GM23338 (cell line): ENCODE measurements at regions not wholly inside any gene's neighbourhood (a gene's known extent, or its start where the extent isn't known, plus 50 kb on each side); places are given as distances from the start of the nearest gene placed in this dataset.

Experiments
- ATAC-seq: fragments of 200-7000 bp; cut with Tn5 transposase; 3 replicates; pipeline ENCODE4 v1.9.1; 2020
- DNase-seq: peaks from one replicate; pipeline ENCODE4 v3.0.0-alpha.2; 2015; ENCODE audit warnings: low spot score
- H2AFZ ChIP-seq: fragments of 200-600 bp; sonication (generic); 2 replicates; pipeline ENCODE4 v1.8.0; 2016; ENCODE audit warnings: antibody characterized with exemption, mild to moderate bottlenecking, moderate library complexity
- H3F3A ChIP-seq: fragments of 200-600 bp; sonication (generic); replicated peaks from 2 replicates; pipeline ENCODE4 v1.8.0; 2017; ENCODE audit warnings: antibody characterized with exemption, mixed run types, low read depth
- H3K27ac ChIP-seq: fragments of 200-600 bp; sonication (generic); 2 replicates; pipeline ENCODE4 v1.6.1; 2016; ENCODE audit warnings: low read depth
- H3K27me3 ChIP-seq: fragments of 200-600 bp; sonication (generic); 2 replicates; pipeline ENCODE4 v1.8.0; 2016; ENCODE audit warnings: mild to moderate bottlenecking, mixed run types, moderate library complexity; ENCODE audit not compliant: insufficient read depth
- H3K36me3 ChIP-seq: fragments of 200-600 bp; sonication (generic); 2 replicates; pipeline ENCODE4 v1.8.0; 2016; ENCODE audit warnings: mild to moderate bottlenecking; ENCODE audit not compliant: insufficient read depth
- H3K4me1 ChIP-seq: fragments of 200-600 bp; sonication (generic); 2 replicates; pipeline ENCODE4 v1.8.0; 2016; ENCODE audit warnings: mild to moderate bottlenecking, moderate library complexity; ENCODE audit not compliant: insufficient read depth
- H3K4me2 ChIP-seq: fragments of 200-600 bp; sonication (generic); 2 replicates; pipeline ENCODE4 v1.7.1; 2017; ENCODE audit warnings: mixed run types
- H3K4me3 ChIP-seq: fragments of 200-600 bp; sonication (generic); 2 replicates; pipeline ENCODE4 v1.6.1; 2016; ENCODE audit warnings: mixed run types
- H3K79me2 ChIP-seq: fragments of 200-600 bp; sonication (generic); replicated peaks from 2 replicates; pipeline ENCODE4 v1.8.0; 2017; ENCODE audit warnings: mild to moderate bottlenecking; ENCODE audit not compliant: insufficient read depth
- H3K9me2 ChIP-seq: fragments of 200-600 bp; sonication (generic); 2 replicates; pipeline ENCODE4 v1.8.0; 2017; ENCODE audit not compliant: insufficient read depth
- H4K20me1 ChIP-seq: fragments of 200-600 bp; sonication (generic); replicated peaks from 2 replicates; pipeline ENCODE4 v1.8.0; 2017; ENCODE audit warnings: mild to moderate bottlenecking; ENCODE audit not compliant: insufficient read depth
- H3K27ac Mint-ChIP-seq: 2 replicates; pipeline ENCODE4 v1.8.0; 2020; ENCODE audit warnings: inconsistent platforms, mild to moderate bottlenecking, moderate library complexity, mixed read lengths
- H3K27me3 Mint-ChIP-seq: 3 replicates; pipeline ENCODE4 v1.8.0; 2022; ENCODE audit warnings: low read depth, mild to moderate bottlenecking, moderate library complexity, mixed read lengths, inconsistent platforms; ENCODE audit not compliant: insufficient read depth, poor library complexity
- H3K36me3 Mint-ChIP-seq: 3 replicates; pipeline ENCODE4 v1.8.0; 2021; ENCODE audit warnings: low read depth, mild to moderate bottlenecking, inconsistent platforms, moderate library complexity, mixed read lengths
- H3K4me1 Mint-ChIP-seq: 3 replicates; pipeline ENCODE4 v1.8.0; 2020; ENCODE audit warnings: mild to moderate bottlenecking, inconsistent platforms, mixed read lengths
- H3K4me3 Mint-ChIP-seq: 3 replicates; pipeline ENCODE4 v1.8.0; 2021; ENCODE audit warnings: moderate library complexity, mild to moderate bottlenecking, inconsistent platforms, mixed read lengths
- H3K9me3 Mint-ChIP-seq: 3 replicates; pipeline ENCODE4 v1.8.0; 2020; ENCODE audit warnings: moderate library complexity, mild to moderate bottlenecking, inconsistent platforms, mixed read lengths
- CREB1 ChIP-seq: fragments of 250-450 bp; sonication (Bioruptor Pico); IDR thresholded peaks from 2 replicates; pipeline ENCODE4 v1.5.0; 2020; ENCODE audit warnings: low read depth, mild to moderate bottlenecking, moderate library complexity
- CTCF ChIP-seq, 2 experiments: fragments of 200-600 bp in 1 of 2; sonication (generic) in 1 of 2; conservative IDR thresholded peaks; 2 replicates each; pipeline versions ENCODE4 v1.5.1 to v1.6.1; 2016 to 2017; ENCODE audit warnings: antibody characterized with exemption in 2 of 2, low read depth in 2 of 2, mild to moderate bottlenecking in 2 of 2, moderate library complexity in 1 of 2
- ETS1 ChIP-seq: IDR thresholded peaks from 2 replicates; pipeline ENCODE4 v1.6.1; 2016; ENCODE audit warnings: antibody characterized with exemption
- EZH2 ChIP-seq: fragments of 200-600 bp; sonication (generic); IDR thresholded peaks from one replicate; pipeline ENCODE4 v1.8.0; 2017; ENCODE audit warnings: antibody characterized with exemption, mild to moderate bottlenecking, low read depth; ENCODE audit not compliant: unreplicated experiment
- EZH2phosphoT487 ChIP-seq: fragments of 200-600 bp; sonication (generic); IDR thresholded peaks from one replicate; pipeline ENCODE4 v1.8.1; 2018; ENCODE audit warnings: antibody characterized with exemption; ENCODE audit not compliant: unreplicated experiment
- JUNB ChIP-seq: IDR thresholded peaks from one replicate; pipeline ENCODE4 v1.6.1; 2016; ENCODE audit warnings: antibody characterized with exemption; ENCODE audit not compliant: unreplicated experiment
- NANOG ChIP-seq: IDR thresholded peaks from 2 replicates; pipeline ENCODE4 v1.6.1; 2016; ENCODE audit warnings: antibody characterized with exemption, borderline replicate concordance
- POLR2AphosphoS5 ChIP-seq: IDR thresholded peaks from 2 replicates; pipeline ENCODE4 v1.6.1; 2016; ENCODE audit warnings: antibody characterized with exemption, low read depth
- REST ChIP-seq: IDR thresholded peaks from one replicate; pipeline ENCODE4 v1.6.1; 2018; ENCODE audit warnings: antibody characterized with exemption; ENCODE audit not compliant: unreplicated experiment
- STAT1 ChIP-seq: IDR thresholded peaks from one replicate; pipeline ENCODE4 v1.6.1; 2016; ENCODE audit warnings: antibody characterized with exemption; ENCODE audit not compliant: unreplicated experiment
- ZNF114 ChIP-seq: fragments of 250-450 bp; sonication (Bioruptor Pico); IDR thresholded peaks from 2 replicates; pipeline ENCODE4 v1.5.0; 2020; ENCODE audit warnings: mild to moderate bottlenecking, moderate library complexity
- ZNF331 ChIP-seq: fragments of 250-450 bp; sonication (Bioruptor Pico); IDR thresholded peaks from 2 replicates; pipeline ENCODE4 v1.5.0; 2020; ENCODE audit warnings: low read depth, mild to moderate bottlenecking, moderate library complexity
- TF ChIP-seq, protein P1 (sequence below): fragments of 250-450 bp; sonication (Bioruptor Pico); IDR thresholded peaks from 2 replicates; pipeline ENCODE4 v1.5.0; 2020; ENCODE audit warnings: mild to moderate bottlenecking, moderate library complexity

- Mint-ChIP-seq H3K9me3 (peaks cover 22% of the 10 kb centered on the region; the same call in 2 of the 3 replicates), H3K4me1 (peaks cover 8% of the 10 kb centered on the region), H3K36me3 (peaks cover 12% of the 10 kb centered on the region), H3K27me3 (peaks cover 14% of the 10 kb centered on the region), H3K4me3 (no peak overlapping the region; the same call in 2 of the 3 replicates), H3K27ac (no peak overlapping the region)
- H3K27ac ChIP-seq: no peak overlapping the region
- no peaks in the 10 kb centered on the region for H4K20me1 ChIP-seq
- no peaks in the 10 kb centered on the region for H3F3A ChIP-seq
- peaks cover 6% of the 10 kb centered on the region; the same call in 1 of the 2 replicates for H3K9me2 ChIP-seq
- no peaks in the 10 kb centered on the region for H3K36me3 ChIP-seq
- ATAC-seq (no peak), DNase-seq (no peak)
- no peak overlapping the region for H2AFZ ChIP-seq
- no peak overlapping the region for H3K4me3 ChIP-seq
- peaks cover 23% of the 10 kb centered on the region for H3K27me3 ChIP-seq
- no peak overlapping the region for H3K4me2 ChIP-seq
- H3K79me2 ChIP-seq: no peaks in the 10 kb centered on the region
- peaks cover 6% of the 10 kb centered on the region for H3K4me1 ChIP-seq
- no peak for TF ChIP-seq ZNF114 (CRISPR knock-in tag)
- TF ChIP-seq, protein P1, sequence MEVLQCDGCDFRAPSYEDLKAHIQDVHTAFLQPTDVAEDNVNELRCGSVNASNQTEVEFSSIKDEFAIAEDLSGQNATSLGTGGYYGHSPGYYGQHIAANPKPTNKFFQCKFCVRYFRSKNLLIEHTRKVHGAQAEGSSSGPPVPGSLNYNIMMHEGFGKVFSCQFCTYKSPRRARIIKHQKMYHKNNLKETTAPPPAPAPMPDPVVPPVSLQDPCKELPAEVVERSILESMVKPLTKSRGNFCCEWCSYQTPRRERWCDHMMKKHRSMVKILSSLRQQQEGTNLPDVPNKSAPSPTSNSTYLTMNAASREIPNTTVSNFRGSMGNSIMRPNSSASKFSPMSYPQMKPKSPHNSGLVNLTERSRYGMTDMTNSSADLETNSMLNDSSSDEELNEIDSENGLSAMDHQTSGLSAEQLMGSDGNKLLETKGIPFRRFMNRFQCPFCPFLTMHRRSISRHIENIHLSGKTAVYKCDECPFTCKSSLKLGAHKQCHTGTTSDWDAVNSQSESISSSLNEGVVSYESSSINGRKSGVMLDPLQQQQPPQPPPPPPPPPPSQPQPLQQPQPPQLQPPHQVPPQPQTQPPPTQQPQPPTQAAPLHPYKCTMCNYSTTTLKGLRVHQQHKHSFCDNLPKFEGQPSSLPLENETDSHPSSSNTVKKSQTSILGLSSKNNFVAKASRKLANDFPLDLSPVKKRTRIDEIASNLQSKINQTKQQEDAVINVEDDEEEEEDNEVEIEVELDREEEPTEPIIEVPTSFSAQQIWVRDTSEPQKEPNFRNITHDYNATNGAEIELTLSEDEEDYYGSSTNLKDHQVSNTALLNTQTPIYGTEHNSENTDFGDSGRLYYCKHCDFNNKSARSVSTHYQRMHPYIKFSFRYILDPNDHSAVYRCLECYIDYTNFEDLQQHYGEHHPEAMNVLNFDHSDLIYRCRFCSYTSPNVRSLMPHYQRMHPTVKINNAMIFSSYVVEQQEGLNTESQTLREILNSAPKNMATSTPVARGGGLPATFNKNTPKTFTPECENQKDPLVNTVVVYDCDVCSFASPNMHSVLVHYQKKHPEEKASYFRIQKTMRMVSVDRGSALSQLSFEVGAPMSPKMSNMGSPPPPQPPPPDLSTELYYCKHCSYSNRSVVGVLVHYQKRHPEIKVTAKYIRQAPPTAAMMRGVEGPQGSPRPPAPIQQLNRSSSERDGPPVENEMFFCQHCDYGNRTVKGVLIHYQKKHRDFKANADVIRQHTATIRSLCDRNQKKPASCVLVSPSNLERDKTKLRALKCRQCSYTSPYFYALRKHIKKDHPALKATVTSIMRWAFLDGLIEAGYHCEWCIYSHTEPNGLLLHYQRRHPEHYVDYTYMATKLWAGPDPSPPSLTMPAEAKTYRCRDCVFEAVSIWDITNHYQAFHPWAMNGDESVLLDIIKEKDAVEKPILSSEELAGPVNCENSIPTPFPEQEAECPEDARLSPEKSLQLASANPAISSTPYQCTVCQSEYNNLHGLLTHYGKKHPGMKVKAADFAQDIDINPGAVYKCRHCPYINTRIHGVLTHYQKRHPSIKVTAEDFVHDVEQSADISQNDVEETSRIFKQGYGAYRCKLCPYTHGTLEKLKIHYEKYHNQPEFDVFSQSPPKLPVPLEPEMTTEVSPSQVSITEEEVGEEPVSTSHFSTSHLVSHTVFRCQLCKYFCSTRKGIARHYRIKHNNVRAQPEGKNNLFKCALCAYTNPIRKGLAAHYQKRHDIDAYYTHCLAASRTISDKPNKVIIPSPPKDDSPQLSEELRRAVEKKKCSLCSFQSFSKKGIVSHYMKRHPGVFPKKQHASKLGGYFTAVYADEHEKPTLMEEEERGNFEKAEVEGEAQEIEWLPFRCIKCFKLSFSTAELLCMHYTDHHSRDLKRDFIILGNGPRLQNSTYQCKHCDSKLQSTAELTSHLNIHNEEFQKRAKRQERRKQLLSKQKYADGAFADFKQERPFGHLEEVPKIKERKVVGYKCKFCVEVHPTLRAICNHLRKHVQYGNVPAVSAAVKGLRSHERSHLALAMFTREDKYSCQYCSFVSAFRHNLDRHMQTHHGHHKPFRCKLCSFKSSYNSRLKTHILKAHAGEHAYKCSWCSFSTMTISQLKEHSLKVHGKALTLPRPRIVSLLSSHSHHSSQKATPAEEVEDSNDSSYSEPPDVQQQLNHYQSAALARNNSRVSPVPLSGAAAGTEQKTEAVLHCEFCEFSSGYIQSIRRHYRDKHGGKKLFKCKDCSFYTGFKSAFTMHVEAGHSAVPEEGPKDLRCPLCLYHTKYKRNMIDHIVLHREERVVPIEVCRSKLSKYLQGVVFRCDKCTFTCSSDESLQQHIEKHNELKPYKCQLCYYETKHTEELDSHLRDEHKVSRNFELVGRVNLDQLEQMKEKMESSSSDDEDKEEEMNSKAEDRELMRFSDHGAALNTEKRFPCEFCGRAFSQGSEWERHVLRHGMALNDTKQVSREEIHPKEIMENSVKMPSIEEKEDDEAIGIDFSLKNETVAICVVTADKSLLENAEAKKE (CRISPR knock-in tag): no peak
- TF ChIP-seq ZNF331 (CRISPR knock-in tag): no peak
- TF ChIP-seq POLR2AphosphoS5: no peak
- TF ChIP-seq JUNB: no peak
- TF ChIP-seq CTCF (conservative IDR thresholded peaks at IDR 0.05; ENCODE audit: low read depth in 2 of 2): no peak
- TF ChIP-seq EZH2phosphoT487: no peak
- TF ChIP-seq ETS1: no peak
- no peak for TF ChIP-seq NANOG
- no peak for TF ChIP-seq REST
- TF ChIP-seq EZH2: no peak
- TF ChIP-seq CREB1 (CRISPR knock-in tag): no peak
- TF ChIP-seq STAT1: no peak
These were observed 174.7 kb downstream of the UACA start for GRCh38 chr15:70588613-70589012.
